ENCODE measurements at regions not wholly inside any gene's neighbourhood (a gene's known extent, or its start where the extent isn't known, plus 50 kb on each side); places are given as distances from the start of the nearest gene placed in this dataset.

DNA sequence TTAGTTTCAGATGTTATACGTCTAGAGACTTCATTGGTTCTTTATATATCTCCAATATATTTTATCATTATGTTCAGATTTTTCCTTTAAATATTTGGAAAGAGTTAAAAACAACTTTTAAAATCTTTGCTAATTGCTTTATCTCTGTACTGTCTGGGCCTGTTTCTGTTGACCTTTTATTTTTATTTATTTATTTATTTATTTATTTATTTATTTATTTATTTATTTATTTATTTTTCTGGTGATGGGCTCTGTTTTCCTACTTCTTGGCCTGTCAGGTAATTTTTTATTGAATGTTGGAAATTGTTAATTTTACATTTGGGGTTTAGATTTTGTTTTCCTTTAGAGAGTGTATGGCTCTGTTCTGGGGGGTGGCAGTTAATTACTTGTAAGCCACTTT, 279.7 kb upstream of the KAZN start:
- TF ChIP-seq YY1 (IDR thresholded peaks at IDR 0.05; ENCODE audit: low read depth) (no peak), RAD21 (IDR thresholded peaks at IDR 0.05; ENCODE audit: low read depth) (no peak), CEBPB (IDR thresholded peaks at IDR 0.05) (no peak), MAX (IDR thresholded peaks at IDR 0.05) (no peak), TEAD4 (IDR thresholded peaks at IDR 0.05) (no peak), EP300 (IDR thresholded peaks at IDR 0.05; ENCODE audit: borderline replicate concordance) (no peak), CREB1 (IDR thresholded peaks at IDR 0.05; ENCODE audit: low read depth) (no peak), FOXM1 (IDR thresholded peaks at IDR 0.05; ENCODE audit: borderline replicate concordance, low read depth) (no peak), ZBTB7A (IDR thresholded peaks at IDR 0.05; ENCODE audit: low read depth) (no peak)

- TF ChIP-seq NFIC (IDR thresholded peaks at IDR 0.05) (no peak), TCF12 (IDR thresholded peaks at IDR 0.05; ENCODE audit: low read depth) (no peak), RAD21 (IDR thresholded peaks at IDR 0.05; ENCODE audit: low read depth) (no peak), YY1 (IDR thresholded peaks at IDR 0.05; ENCODE audit: low read depth) (no peak), EP300 (IDR thresholded peaks at IDR 0.05; ENCODE audit: borderline replicate concordance) (no peak), REST (IDR thresholded peaks at IDR 0.05; ENCODE audit: low read depth) (no peak), TEAD4 (IDR thresholded peaks at IDR 0.05) (no peak), FOXM1 (IDR thresholded peaks at IDR 0.05; ENCODE audit: borderline replicate concordance, low read depth) (no peak), ZBTB7A (IDR thresholded peaks at IDR 0.05; ENCODE audit: low read depth) (no peak), EGR1 (IDR thresholded peaks at IDR 0.05) (no peak), CREB1 (IDR thresholded peaks at IDR 0.05; ENCODE audit: low read depth) (no peak)
- TF ChIP-seq, protein P1, sequence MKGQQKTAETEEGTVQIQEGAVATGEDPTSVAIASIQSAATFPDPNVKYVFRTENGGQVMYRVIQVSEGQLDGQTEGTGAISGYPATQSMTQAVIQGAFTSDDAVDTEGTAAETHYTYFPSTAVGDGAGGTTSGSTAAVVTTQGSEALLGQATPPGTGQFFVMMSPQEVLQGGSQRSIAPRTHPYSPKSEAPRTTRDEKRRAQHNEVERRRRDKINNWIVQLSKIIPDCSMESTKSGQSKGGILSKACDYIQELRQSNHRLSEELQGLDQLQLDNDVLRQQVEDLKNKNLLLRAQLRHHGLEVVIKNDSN (IDR thresholded peaks at IDR 0.05) = no peak
These were observed 278.0 kb upstream of the KAZN start for GRCh38 chr1:14320518-14320917.

DNA sequence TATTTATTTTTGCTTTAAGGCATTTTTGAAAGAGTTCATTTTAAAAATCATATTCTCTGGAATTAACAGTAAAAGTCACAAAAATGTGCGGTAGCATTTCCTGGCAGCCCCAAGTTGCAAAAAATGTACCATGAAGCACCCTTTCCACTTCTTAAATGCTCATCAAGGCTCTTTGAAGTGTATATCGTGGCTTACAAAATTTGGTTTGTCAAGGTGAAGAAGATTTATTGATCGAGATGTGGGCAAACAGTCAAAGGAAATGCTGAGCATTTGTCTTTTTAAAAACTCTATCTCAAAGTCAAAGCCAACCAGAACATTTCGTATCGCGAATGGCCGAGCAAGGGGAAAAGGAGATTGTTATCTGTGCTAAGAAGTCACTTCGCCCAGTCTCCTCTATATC, 277.5 kb upstream of the KAZN start:
- TF ChIP-seq EP300 (IDR thresholded peaks at IDR 0.05; ENCODE audit: borderline replicate concordance) = no peak
- no peak for TF ChIP-seq FOXM1 (IDR thresholded peaks at IDR 0.05; ENCODE audit: borderline replicate concordance, low read depth)
- TF ChIP-seq CREB1 (IDR thresholded peaks at IDR 0.05; ENCODE audit: low read depth) = no peak
- TF ChIP-seq YY1 (IDR thresholded peaks at IDR 0.05; ENCODE audit: low read depth) = no peak
- TF ChIP-seq TAF1 (IDR thresholded peaks at IDR 0.05; ENCODE audit: low read depth) = no peak
- no peak for TF ChIP-seq CEBPB (IDR thresholded peaks at IDR 0.05)
- no peak for TF ChIP-seq RAD21 (IDR thresholded peaks at IDR 0.05; ENCODE audit: low read depth)
- TF ChIP-seq TCF12 (IDR thresholded peaks at IDR 0.05; ENCODE audit: low read depth) = no peak
- TF ChIP-seq, protein P1 (IDR thresholded peaks at IDR 0.05) = no peak
- no peak for TF ChIP-seq NFIC (IDR thresholded peaks at IDR 0.05)
- no peak for TF ChIP-seq ZBTB7A (IDR thresholded peaks at IDR 0.05; ENCODE audit: low read depth)
- no peak for TF ChIP-seq EGR1 (IDR thresholded peaks at IDR 0.05)
- TF ChIP-seq MAX (IDR thresholded peaks at IDR 0.05) = no peak
- TF ChIP-seq TEAD4 (IDR thresholded peaks at IDR 0.05) = no peak
- TF ChIP-seq REST (IDR thresholded peaks at IDR 0.05; ENCODE audit: low read depth) = no peak

- TF ChIP-seq MAX (IDR thresholded peaks at IDR 0.05) (no peak), TAF1 (IDR thresholded peaks at IDR 0.05; ENCODE audit: low read depth) (no peak), ZBTB7A (IDR thresholded peaks at IDR 0.05; ENCODE audit: low read depth) (no peak), CEBPB (IDR thresholded peaks at IDR 0.05) (no peak), TCF12 (IDR thresholded peaks at IDR 0.05; ENCODE audit: low read depth) (no peak), EGR1 (IDR thresholded peaks at IDR 0.05) (no peak), CREB1 (IDR thresholded peaks at IDR 0.05; ENCODE audit: low read depth) (no peak), REST (IDR thresholded peaks at IDR 0.05; ENCODE audit: low read depth) (no peak), NFIC (IDR thresholded peaks at IDR 0.05) (no peak), YY1 (IDR thresholded peaks at IDR 0.05; ENCODE audit: low read depth) (no peak), FOXM1 (IDR thresholded peaks at IDR 0.05; ENCODE audit: borderline replicate concordance, low read depth) (no peak), EP300 (IDR thresholded peaks at IDR 0.05; ENCODE audit: borderline replicate concordance) (no peak), RAD21 (IDR thresholded peaks at IDR 0.05; ENCODE audit: low read depth) (no peak)
These were observed 277.1 kb upstream of the KAZN start for GRCh38 chr1:14321422-14321821.
